Lower lobe of right lung (tissue), 2 donors: ENCODE measurements at regions not wholly inside any gene's neighbourhood (a gene's known extent, or its start where the extent isn't known, plus 50 kb on each side); places are given as distances from the start of the nearest gene placed in this dataset.

Experiments used
- ATAC-seq, 2 donors: fragments of 200-7000 bp; cut with Tn5 transposase; one replicate each; pipeline ENCODE4 v1.9.1; 2020 to 2022; ENCODE audit warnings: mild to moderate bottlenecking in 2 of 2, moderate library complexity in 2 of 2
- DNase-seq: peaks from one replicate; pipeline ENCODE4 v3.0.0-alpha.2; 2020
- H3K27ac ChIP-seq: fragments of 200-600 bp; one replicate; pipeline ENCODE4 v1.8.0; 2022
- H3K27me3 ChIP-seq: fragments of 200-600 bp; one replicate; pipeline ENCODE4 v1.8.0; 2022; ENCODE audit warnings: low read depth
- H3K36me3 ChIP-seq: fragments of 200-600 bp; one replicate; pipeline ENCODE4 v1.8.0; 2022; ENCODE audit warnings: mild to moderate bottlenecking
- H3K4me1 ChIP-seq: fragments of 200-600 bp; one replicate; pipeline ENCODE4 v1.8.0; 2022
- H3K4me3 ChIP-seq: fragments of 200-600 bp; one replicate; pipeline ENCODE4 v1.8.0; 2022; ENCODE audit warnings: mild to moderate bottlenecking
- H3K9me3 ChIP-seq: fragments of 200-600 bp; one replicate; pipeline ENCODE4 v1.8.0; 2022
- intact Hi-C: fragments of 100-400 bp; cut with DNase I; formaldehyde crosslinking; loops from one replicate; pipeline ENCODE4 v1.11.0; 2022
- TF ChIP-seq, protein P1 (sequence below): fragments of 200-600 bp; IDR thresholded peaks from one replicate; pipeline ENCODE4 v1.8.0; 2022; ENCODE audit warnings: antibody characterized with exemption, mild to moderate bottlenecking
- donor health status: DM: no; HTN: yes; CAD: no; lungs with severe emphysema.

- Histone ChIP-seq H3K27me3 (no peaks in the 10 kb centered on the region), H3K36me3 (no peaks in the 10 kb centered on the region), H3K4me1 (no peaks in the 10 kb centered on the region), H3K27ac (no peak overlapping the region), H3K4me3 (no peak overlapping the region), H3K9me3 (no peaks in the 10 kb centered on the region)
- ATAC-seq, result no peak
- intact Hi-C loops, result no loop called here
- TF ChIP-seq, protein P1, sequence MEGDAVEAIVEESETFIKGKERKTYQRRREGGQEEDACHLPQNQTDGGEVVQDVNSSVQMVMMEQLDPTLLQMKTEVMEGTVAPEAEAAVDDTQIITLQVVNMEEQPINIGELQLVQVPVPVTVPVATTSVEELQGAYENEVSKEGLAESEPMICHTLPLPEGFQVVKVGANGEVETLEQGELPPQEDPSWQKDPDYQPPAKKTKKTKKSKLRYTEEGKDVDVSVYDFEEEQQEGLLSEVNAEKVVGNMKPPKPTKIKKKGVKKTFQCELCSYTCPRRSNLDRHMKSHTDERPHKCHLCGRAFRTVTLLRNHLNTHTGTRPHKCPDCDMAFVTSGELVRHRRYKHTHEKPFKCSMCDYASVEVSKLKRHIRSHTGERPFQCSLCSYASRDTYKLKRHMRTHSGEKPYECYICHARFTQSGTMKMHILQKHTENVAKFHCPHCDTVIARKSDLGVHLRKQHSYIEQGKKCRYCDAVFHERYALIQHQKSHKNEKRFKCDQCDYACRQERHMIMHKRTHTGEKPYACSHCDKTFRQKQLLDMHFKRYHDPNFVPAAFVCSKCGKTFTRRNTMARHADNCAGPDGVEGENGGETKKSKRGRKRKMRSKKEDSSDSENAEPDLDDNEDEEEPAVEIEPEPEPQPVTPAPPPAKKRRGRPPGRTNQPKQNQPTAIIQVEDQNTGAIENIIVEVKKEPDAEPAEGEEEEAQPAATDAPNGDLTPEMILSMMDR, result no peak
- no peak for DNase-seq
These were observed 342.6 kb downstream of the TCERG1L start for GRCh38 chr10:130968964-130969363.

- no peak overlapping the region for H3K27ac ChIP-seq
- no peaks in the 10 kb centered on the region for H3K9me3 ChIP-seq
- TF ChIP-seq, protein P1, result no peak
- no peaks in the 10 kb centered on the region for H3K27me3 ChIP-seq
- H3K4me3 ChIP-seq, result no peak overlapping the region
- H3K36me3 ChIP-seq, result no peaks in the 10 kb centered on the region
- intact Hi-C loops, result no loop called here
- ATAC-seq, result no peak
- H3K4me1 ChIP-seq, result no peaks in the 10 kb centered on the region
- DNase-seq, result no peak
These were observed 341.8 kb downstream of the TCERG1L start for GRCh38 chr10:130969700-130970099.

DNA sequence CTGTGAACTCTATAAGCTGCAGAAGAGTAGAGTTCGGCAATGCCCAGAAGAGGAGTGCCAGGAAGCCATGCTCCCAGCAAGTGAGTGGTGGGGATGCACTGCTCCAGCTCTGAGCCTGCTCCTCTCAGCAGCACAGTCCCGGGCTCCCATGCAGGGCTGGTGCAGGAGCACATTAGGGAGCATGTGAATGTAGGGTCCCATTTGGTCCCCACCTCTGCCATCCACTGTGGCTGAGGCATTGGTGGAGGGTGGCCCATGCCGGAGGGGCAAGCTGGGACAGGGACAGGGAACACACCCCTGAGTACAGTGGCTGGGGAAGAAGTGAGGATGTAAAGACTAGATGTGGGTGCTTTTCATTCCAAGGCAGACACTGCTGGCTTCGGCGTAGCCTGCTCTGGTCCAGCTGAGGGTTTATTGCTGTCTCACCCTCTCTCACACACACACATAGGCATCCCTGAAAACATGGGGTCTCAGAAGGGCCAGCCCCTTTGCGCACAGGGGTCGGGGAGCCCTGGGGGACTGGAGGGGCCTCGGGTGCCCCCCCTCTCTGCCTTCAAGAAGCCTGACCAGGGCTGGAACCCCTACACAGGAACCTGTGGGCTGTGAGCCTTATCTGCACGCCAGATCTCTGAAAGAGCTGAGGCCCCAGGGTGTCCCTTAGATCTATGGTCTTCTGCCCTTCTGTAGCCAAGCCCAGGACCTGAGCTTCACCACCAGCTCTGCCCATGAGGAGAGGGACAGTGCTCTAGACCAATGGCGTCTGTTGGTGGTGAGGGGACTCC is 341.0 kb downstream of the TCERG1L start:
- Histone ChIP-seq H3K4me3 (no peak overlapping the region), H3K9me3 (no peaks in the 10 kb centered on the region), H3K27me3 (no peaks in the 10 kb centered on the region), H3K4me1 (no peaks in the 10 kb centered on the region), H3K27ac (no peak overlapping the region), H3K36me3 (no peaks in the 10 kb centered on the region)
- TF ChIP-seq, protein P1, result no peak
- intact Hi-C loops, result no loop called here
- ATAC-seq, result no peak
- no peak for DNase-seq

GRCh38 chr10:130971123-130971435 is 340.4 kb downstream of the TCERG1L start:
- intact Hi-C loops, result no loop called here
- no peaks in the 10 kb centered on the region for H3K36me3 ChIP-seq
- DNase-seq (no peak), ATAC-seq (peak in 1 of 2 donors; percentile 13)
- H3K27me3 ChIP-seq, result no peaks in the 10 kb centered on the region
- no peak overlapping the region for H3K27ac ChIP-seq
- TF ChIP-seq, protein P1, result no peak
- no peaks in the 10 kb centered on the region for H3K4me1 ChIP-seq
- no peaks in the 10 kb centered on the region for H3K9me3 ChIP-seq
- no peak overlapping the region for H3K4me3 ChIP-seq

- Histone ChIP-seq H3K27ac (no peak overlapping the region), H3K36me3 (no peaks in the 10 kb centered on the region), H3K4me1 (no peaks in the 10 kb centered on the region), H3K4me3 (no peak overlapping the region), H3K9me3 (no peaks in the 10 kb centered on the region), H3K27me3 (no peaks in the 10 kb centered on the region)
- DNase-seq (no peak), ATAC-seq (no peak)
- intact Hi-C loops, result no loop called here
- TF ChIP-seq, protein P1, result no peak
These were observed 338.2 kb downstream of the TCERG1L start for GRCh38 chr10:130973127-130973839.
